ENCODE measurements at regions not wholly inside any gene's neighbourhood (a gene's known extent, or its start where the extent isn't known, plus 50 kb on each side); places are given as distances from the start of the nearest gene placed in this dataset.
"Not testable (repeated sequence)": the region's sequence is repeated elsewhere in the genome, so short reads cannot be mapped to it uniquely, and the experiment has no call there.

DNA sequence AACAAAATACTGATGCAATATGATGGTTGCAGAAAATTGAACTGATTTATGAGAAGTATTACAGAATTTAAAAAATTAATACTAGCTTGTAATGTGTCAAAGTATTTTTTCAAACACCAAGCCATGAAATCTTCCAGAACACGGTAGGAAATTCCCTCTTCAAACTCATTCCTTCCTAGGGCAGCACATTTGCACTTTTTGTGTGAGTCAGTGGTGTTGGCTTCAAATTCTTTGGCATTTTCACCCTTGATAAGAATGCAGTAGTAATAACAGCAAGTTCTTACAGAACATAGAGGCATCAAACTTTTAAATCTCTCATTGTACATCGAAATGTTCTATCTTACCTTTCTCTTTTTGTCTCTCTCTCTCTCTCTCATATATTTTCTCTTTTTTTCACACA is 191.8 kb downstream of the CGGBP1 start:
- DNase-seq: no peak

DNA sequence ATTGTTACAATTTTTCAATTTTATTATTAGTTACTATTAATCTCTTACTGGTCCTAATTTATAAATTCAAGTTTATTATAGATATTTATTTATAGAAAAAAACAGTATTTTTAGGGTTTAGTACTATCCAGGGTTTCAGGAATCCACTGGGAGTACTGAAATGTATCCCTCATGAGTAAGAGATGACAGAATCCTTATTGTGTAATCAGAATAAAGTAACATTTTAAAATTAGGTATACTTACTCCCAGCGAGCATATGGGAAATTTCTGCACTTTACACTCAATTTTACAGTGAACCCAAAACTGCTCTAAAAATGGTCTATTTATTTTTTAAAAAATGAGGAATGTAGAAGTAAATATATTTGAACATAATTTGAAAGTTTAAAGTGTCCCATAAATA is 202.7 kb downstream of the CGGBP1 start:
- DNase-seq: no peak

DNA sequence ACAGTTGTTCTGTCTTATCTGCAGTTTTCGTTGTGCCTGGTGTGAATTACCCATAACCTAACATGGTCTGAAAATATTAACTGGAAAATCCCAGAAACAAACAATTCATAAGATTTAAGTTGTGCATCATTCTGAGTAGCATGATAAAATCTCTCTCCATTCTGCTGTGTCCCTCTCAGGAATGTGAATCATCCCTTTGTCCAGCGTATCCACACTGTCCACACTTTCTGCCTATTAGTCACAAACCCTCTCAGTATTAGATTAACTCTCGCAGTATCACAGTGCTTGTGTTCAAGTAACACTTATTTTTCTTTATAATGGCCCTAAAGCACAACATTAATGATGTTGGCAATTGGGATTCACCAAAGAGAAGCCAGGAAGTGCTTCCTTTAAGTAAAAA is 203.2 kb downstream of the CGGBP1 start:
- DNase-seq: no peak

DNA sequence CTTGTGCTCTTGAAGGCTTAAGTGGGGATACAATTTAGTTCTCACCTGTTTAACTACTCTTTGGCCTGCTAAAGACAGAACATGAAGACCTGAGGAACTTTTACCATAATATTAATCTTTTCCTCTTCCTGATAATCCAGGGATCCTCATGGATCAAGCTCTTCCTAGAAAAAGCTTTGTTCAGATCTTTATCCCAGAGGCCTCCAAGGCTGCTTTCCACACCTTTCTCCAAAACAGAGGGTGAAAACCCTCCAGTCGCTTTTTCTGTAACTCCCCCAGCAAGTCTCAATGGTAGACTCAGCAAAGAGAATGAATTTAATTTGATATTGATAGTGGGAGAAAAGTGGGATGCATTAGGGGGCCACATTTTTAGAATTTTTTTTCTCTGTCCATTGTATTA is 203.6 kb downstream of the CGGBP1 start:
- DNase-seq: no peak

DNA sequence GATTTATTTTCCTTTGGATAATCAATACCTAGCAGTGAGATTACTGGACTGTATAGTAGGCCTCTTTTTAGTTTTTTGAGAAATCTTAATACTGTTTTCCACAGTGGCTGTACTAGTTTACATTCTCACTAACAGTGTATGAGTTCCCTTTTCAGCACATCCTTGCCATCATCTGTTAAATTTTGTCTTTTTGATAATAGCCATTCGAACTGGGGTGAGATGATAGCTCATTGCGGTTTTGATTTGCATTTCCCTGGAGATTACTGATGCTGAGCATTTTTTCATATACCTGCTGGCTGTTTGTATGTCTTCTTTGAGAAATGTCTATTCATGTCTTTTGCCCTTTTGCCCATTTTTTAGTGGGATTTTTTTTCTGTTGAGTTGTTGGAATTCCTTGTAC is 210.8 kb downstream of the CGGBP1 start:
- no peak for DNase-seq

DNA sequence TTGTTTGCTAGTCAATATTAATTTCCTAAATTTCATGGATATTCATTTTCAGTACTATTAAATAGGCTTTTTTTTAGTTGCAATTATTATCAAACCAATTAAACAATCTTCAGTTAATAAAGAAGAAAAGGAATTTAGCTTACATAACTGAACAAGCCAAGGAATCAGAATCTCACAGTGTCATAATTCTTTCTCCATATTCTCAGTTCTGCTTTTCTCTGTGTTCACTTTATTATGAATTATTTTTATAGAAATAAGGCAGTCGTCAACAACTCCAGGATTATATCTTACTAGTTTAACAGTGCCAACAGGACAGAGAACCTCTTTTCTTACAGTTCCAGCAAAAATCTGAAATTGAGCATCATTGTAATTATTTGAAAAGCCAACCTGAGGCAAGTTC is 221.7 kb downstream of the CGGBP1 start:
- DNase-seq: no peak

DNA sequence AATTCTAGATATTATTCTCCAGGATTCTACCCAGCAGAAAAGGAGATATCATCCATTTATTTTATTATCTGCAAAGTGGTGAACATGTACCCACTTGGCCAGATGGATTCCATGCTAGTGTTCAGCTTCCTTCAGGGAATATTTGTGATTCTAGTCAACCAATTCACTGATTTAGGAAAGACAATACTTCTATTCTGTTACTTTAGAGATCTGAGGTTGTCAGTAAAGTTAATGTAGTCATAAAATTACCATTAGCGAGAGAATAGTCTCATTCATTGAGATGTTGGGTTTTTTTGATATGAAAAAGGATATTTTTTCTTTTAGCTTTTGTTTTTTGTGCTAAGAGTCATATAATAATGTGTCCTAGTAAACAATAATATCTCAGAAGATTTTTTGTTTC is 222.8 kb downstream of the CGGBP1 start:
- no peak for DNase-seq

DNA sequence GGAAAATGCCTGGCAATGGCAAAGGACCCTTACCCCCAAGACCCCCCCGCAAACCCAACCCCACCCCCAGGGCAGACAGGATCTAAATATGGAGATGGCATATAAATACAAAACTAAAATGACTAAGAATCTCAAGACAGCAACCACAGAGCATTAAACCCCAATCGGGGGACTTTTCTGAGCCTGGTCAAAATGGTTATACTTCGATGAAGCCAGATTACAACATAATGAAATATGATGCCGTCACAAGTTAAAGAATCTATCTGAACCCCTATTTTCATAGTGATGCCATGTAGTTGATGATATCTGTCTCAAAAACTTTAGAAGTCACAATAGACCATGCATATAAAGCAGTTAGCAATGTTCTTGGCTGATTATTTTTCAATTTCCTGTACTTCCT is 223.6 kb downstream of the CGGBP1 start:
- no peak for DNase-seq

DNA sequence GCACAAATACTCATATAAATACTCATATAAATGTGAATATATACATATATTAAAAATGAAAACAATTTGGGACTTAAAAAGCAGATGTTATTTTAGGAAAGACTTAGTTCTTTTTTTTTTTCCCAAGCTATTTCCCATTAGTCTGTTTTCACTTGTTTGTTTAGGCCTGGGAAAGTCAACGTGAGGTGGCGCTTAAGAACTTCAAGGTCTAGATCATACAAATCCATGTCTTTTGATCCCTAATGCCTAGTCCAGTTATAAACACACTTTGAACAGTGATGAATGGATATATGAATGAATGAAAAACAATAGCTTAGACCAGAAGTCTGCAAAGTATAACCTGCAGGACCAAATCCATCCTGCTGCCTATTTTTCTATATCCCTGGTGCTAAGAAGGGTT is 224.5 kb downstream of the CGGBP1 start:
- no peak for DNase-seq

DNA sequence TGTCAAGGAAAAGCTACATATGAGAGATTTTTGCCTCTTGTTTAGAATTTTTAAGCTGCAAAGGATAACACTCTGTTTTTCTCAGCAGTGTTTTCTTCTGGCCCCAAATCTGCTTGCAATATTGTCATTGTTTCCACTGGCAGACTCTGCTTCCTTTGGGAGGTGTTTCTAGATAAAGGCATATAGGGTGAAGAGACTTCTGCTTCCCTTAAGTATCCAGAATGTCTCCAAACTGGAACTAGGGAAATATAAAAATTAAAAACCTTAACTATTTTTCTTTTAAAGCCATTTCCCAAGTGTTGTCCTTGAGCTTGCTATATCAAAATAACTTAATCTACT is 225.8 kb downstream of the CGGBP1 start:
- no peak for DNase-seq

DNA sequence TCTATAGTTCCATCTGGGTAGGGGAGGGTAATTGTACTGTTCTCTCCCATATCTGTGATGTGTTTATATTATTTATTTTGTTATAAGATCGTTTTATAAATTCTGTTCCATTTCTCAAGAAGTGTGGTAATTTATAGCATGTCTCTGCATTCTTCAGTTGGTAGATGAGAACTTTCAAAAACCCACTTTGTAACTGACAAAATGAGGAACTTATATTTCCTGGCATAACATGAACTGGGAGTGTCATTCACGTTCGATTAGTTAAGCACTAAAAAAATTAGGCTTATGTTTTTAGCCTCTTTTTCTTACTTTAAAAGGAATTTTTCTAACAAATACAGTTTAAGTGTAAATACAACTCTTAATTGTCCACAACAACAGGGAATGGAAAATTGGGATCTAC is 230.8 kb downstream of the CGGBP1 start:
- no peak for DNase-seq

DNA sequence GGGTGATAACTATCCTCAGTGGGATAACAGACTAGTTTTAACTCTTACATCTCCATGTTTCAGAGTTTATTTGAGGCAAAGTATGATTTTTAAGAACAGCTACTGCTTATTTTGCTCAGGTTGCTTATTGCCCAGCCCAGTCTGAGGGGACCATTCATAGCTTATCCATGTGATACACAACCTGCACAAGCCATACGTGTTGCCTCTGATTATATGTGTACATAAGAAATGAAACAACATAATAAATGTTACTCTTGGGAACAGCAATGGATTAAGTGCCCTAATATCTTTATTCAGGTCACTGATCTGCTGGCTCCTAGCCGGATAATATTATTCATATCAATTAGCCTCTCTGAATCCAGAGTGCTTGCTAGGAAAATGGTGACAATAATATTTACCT is 236.2 kb downstream of the CGGBP1 start:
- no peak for DNase-seq

DNA sequence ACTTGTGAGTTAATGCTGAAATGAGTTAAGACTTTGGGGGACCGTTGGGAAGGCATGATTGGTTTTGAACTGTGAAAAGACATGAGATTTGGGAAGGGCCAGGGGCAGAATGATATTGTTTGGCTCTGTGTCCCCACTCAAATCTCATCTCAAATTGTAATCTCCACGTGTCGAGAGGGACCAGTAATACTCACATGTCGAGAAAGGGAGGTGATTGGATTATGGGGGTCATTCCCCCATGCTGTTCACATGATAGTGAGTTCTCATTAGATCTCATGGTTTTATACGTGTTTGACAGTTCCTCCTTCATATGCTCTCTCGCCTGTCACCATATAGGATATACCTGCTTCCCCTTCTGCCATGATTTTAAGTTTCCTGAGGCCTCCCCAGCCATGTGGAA is 245.3 kb downstream of the CGGBP1 start:
- DNase-seq: not testable (repeated sequence)

DNA sequence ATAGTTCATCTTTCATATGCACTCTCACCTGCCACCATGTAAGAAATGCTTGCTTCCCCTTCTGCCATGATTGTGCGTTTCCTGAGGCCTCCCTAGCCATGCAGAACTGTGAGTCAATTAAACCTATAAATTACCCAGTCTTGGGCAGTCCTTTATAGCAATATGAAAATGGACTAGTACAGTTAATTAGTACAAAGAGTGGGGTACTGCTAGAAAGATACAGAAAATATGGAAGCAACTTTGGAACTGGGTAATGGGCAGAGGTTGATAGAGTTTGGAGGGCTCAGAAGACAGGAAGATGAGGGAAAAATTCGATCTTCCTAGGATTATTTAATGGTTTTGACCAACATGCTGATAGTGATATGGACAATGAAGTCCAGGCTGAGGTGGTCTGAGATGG is 246.9 kb downstream of the CGGBP1 start:
- DNase-seq: no peak

DNA sequence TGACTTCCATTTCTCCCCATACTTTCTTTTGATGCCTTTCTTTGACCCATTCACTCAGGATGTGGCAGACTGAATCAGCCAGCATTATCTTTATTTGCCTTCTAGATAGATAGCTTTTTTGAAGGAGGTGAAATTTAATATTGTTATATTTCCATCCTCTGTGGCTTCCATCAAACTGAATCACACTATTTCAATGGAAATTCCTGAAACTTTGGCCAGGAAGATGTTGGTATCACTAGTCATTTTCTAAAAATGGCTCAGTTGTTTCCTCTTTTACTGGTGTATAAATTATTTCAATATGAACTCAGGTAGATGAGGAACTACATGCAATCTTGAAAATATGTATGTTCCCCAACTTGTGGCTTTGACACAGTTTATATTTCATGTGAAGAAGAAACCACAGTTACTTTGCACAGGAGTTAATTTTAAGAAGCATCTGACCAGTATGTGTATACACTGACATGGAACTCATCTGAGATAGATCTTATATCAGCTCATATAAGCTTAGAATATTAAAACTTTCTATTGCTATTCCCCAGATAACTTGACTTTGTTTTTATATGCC is 248.3 kb downstream of the CGGBP1 start:
- no peak for DNase-seq

DNA sequence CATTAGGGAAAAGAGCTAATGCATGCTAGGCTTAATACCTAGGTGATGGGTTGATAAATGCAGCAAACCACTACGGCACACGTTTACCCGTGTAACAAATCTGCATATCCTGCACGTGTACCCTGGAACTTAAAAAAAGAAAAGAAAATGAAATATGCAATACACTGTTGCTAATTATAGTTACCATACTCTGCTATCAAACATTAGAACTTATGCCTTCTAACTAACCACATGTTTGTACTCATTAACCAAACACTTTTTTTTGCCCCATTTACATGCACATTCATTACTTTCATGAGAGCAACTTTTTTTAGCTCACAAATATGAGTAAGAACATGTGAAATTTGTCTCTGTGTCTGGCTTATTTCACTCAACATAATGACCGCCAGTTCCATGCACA is 253.1 kb downstream of the CGGBP1 start:
- no peak for DNase-seq

DNA sequence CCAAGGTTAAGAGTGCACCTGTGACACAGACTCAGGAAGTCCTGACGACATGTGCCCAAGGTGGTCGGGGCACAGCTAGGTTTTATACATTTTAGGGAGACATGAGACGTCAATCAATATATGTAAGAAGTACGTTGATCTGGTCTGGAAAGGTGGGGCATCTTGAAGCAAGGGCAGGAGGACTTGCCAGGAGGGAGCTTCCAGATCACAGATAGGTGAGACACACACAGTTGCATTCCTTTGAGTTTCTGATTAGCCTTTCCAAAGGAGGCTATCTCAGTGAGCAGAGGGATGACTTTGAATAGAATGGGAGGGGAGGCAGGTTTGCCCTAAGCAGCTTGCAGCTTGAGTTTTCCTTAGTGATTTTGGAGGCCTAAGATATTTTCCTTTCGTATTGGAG is 257.4 kb downstream of the CGGBP1 start:
- DNase-seq: no peak

DNA sequence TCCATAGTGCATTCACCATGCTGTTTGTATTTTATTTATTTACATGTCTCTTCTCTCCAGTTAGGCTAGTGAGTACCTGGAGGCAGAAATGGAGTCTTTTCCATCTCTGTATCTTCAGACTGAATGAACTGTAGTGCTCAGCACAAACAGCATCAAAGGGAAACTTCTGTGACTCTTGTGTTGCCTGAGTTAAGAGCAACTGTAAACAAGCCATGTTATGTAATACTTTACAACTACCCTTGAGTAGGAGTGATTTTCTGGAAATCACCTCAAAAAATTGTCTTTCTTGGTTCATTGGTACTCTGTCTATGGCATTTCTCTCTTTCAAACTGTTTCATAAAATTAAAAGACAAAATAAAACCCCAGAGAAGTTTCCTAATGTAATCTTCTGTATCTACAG is 258.3 kb downstream of the CGGBP1 start:
- no peak for DNase-seq

DNA sequence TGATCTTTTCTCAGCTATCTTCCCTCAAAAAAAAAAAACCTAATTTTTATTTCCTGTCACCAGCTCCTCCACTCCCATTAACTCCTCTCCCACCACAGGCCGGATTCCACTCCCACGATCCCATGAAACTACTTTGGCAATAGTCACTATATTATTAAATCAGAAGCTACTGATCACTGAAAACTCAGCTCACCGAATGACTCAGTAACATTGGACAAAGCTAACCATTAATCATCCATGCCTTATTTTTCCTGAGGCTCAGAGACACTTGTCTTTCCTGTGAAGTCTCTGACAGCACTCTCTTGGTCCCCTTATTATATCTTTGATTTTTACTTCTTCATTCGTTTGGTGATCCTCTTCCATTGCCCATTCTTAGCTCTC is 260.2 kb downstream of the CGGBP1 start:
- no peak for DNase-seq

DNA sequence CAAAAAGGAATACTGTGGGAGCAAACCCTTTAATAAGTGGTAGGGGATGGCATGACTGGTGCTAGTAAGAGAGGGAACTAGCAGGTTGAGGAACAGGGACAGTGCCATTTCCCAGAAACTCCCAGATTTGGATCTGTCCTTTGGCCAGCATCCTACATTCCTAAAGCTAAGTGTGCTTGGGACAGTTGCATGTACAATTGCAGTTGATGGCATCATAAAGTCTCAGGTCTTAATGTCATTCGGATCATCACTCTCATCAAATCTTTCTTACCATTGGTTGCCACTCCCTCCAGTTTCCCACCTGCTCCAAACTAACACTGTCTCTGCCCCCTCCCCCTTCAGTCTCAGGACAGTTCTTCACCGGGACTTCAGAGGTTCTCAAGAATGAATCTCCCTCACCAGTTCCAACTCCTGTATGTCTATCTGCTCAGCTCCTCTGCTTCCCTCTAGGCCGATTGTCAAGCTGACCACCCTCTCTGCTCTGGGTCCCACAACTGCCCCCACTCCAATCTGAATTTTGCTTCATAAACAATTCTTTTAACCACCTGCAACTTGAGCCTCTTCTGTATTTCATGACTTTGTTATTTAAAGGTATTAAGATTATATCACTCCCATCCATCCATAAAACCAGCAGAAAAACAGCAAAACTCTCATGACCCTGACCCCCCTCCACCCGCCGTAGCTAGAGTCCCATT is 260.8 kb downstream of the CGGBP1 start:
- DNase-seq: no peak

DNA sequence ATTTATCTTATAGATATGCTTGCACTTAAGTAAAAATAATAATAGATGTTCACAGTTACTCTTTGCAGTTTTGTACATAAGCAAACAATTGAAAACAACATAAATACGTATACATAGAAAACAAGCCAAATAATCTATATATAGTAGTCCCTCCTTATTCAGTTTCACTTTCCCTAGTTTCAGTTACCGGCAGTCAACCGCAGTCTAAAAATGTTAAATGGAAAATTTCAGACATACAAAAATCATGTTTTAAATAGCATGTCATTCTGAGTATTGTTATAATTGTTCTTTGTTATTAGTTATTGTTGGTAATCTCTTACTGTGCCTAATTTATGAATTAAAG is 262.0 kb downstream of the CGGBP1 start:
- DNase-seq: no peak

DNA sequence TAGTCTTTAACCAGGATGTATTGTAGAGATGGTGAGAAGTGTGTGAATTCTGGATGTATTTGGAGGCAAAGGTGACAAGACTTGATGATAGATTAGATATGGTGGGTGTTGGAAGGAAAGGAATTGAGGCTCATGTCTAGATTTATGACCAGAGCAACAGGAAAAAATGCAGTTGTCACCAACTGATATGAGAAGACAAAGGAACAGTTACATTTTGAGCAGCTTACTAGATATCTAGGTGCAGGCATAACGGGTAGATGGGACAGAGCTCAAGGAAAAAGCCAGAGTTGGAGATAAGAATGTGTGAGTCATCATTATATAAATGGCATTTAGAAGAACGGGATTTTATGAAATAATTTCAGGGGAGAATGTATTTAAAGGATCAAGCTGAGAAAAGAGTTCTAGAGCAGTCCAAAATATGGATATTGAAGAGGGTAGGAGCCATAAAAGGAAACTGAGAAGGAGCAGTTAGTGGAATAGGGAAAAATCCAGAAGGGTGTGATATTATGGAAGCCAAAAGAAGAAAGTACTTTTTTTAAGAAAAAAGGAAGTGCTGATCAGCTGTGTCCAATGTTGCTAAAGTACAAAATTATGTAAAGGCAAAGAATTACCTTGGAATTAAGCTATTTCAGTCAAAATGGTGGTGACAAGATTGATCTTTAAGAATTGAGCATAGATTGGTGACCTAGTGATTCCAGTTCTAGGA is 262.5 kb downstream of the CGGBP1 start:
- no peak for DNase-seq

DNA sequence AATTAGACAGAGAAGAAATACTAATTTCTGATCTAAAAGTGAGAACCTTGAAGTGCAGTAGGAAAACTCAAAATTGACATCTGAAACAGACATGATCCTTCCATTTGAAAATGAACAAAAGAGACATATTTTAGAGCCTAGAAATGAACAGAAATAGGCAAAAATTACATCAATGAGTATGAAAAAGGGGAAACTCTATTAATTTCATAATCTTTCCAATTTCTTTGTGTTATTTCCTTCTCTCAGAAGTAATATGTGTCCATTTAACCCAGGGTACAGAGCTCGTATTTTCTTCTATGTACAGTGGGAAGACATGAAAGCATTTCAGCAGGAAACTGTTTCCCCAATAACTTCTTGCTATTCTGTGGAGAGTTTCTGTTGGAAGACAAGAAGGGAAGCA is 263.1 kb downstream of the CGGBP1 start:
- DNase-seq: no peak

DNA sequence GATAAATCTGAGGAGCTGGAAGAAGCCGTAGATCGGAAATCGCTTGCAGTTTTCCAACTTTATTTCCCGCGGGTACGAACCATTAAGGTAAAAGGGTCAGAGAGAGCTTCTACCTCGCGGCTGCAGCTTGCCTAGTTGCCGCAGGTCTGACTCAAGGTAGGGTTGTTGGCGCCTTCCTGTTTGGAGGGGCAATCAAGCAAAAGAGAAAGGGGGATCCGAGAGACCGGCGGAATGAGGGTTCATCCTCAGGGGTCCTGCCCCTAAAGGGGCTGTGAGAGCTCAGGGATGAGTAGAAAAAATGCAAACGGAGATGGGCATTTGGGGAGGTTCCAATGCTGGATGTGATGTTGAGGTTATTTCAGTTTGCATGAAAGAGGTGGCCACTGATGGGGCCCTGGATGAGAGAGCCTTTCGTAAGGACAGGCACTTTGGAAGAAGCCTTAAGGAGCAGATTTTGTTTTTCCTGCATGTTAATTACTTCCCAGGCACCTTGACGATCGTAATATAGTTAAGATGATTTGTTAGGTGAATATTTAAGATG is 265.4 kb downstream of the CGGBP1 start:
- no peak for DNase-seq

Data from activated effector memory CD4-positive, alpha-beta T cell treated with anti-CD3 and anti-CD28 coated beads, Interleukin-2, amount 50 U/mL, for 16 hours (primary cell).